HepG2 (cell line): ENCODE measurements at regions not wholly inside any gene's neighbourhood (a gene's known extent, or its start where the extent isn't known, plus 50 kb on each side); places are given as distances from the start of the nearest gene placed in this dataset.

Source experiments
- CEBPB ChIP-seq: IDR thresholded peaks from 2 replicates; pipeline ENCODE4 v1.6.1; 2011; ENCODE audit warnings: low read depth, low read length, improper control_type of control experiment, borderline replicate concordance
- DR1 ChIP-seq: sonication (generic); formaldehyde crosslinking; IDR thresholded peaks from 2 replicates; pipeline ENCODE4 v1.8.0; 2021; ENCODE audit warnings: mild to moderate bottlenecking, missing genetic modification reagents, inconsistent platforms
- EP300 ChIP-seq, 3 experiments: sonication (generic) in 1 of 3; formaldehyde crosslinking in 1 of 3; IDR thresholded peaks; 2 replicates each; pipeline versions ENCODE4 v1.5.1 to v1.6.1; 2011 to 2020; ENCODE audit warnings: low read depth in 2 of 3, low read length in 2 of 3, borderline replicate concordance in 1 of 3, improper control_type of control experiment in 1 of 3, mild to moderate bottlenecking in 1 of 3, missing genetic modification reagents in 1 of 3, moderate library complexity in 1 of 3
- GATAD2A ChIP-seq: IDR thresholded peaks from 2 replicates; pipeline ENCODE4 v1.6.1; 2016
- MEIS1 ChIP-seq: sonication (generic); formaldehyde crosslinking; IDR thresholded peaks from 2 replicates; pipeline ENCODE4 v1.9.0; 2021; ENCODE audit warnings: mild to moderate bottlenecking, missing genetic modification reagents, moderate library complexity, borderline replicate concordance
- SRSF1 ChIP-seq: fragments of 200-400 bp; formaldehyde crosslinking; optimal IDR thresholded peaks from 2 replicates; pipeline ENCODE3; 2017; ENCODE audit warnings: mild to moderate bottlenecking, low read depth, low read length, moderate library complexity
- ZBTB26 ChIP-seq: IDR thresholded peaks from 2 replicates; pipeline ENCODE4 v1.6.1; 2016; ENCODE audit warnings: missing compliant biosample characterization, missing genetic modification reagents, borderline replicate concordance
- TF ChIP-seq, protein P1 (sequence below): sonication (generic); formaldehyde crosslinking; IDR thresholded peaks from 2 replicates; pipeline ENCODE4 v1.5.0; 2020; ENCODE audit warnings: mild to moderate bottlenecking, missing genetic modification reagents, moderate library complexity
- TF ChIP-seq, protein P2 (sequence below): sonication (generic); formaldehyde crosslinking; conservative IDR thresholded peaks from 2 replicates; pipeline ENCODE4 v1.4.0; 2020; ENCODE audit warnings: missing genetic modification reagents

- TF ChIP-seq ZBTB26 (CRISPR knock-in tag) (no peak), DR1 (CRISPR knock-in tag) (no peak), CEBPB (no peak), EP300 (IDR thresholded peaks at IDR 0.05; ENCODE audit: low read depth in 2 of 2, low read length in 2 of 2) (no peak), EP300 (CRISPR knock-in tag; IDR thresholded peaks at IDR 0.05; ENCODE audit: borderline replicate concordance) (no peak), GATAD2A (no peak), SRSF1 (no peak), MEIS1 (CRISPR knock-in tag) (no peak)
- TF ChIP-seq, protein P1, sequence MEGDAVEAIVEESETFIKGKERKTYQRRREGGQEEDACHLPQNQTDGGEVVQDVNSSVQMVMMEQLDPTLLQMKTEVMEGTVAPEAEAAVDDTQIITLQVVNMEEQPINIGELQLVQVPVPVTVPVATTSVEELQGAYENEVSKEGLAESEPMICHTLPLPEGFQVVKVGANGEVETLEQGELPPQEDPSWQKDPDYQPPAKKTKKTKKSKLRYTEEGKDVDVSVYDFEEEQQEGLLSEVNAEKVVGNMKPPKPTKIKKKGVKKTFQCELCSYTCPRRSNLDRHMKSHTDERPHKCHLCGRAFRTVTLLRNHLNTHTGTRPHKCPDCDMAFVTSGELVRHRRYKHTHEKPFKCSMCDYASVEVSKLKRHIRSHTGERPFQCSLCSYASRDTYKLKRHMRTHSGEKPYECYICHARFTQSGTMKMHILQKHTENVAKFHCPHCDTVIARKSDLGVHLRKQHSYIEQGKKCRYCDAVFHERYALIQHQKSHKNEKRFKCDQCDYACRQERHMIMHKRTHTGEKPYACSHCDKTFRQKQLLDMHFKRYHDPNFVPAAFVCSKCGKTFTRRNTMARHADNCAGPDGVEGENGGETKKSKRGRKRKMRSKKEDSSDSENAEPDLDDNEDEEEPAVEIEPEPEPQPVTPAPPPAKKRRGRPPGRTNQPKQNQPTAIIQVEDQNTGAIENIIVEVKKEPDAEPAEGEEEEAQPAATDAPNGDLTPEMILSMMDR (CRISPR knock-in tag) = no peak
- TF ChIP-seq, protein P2, sequence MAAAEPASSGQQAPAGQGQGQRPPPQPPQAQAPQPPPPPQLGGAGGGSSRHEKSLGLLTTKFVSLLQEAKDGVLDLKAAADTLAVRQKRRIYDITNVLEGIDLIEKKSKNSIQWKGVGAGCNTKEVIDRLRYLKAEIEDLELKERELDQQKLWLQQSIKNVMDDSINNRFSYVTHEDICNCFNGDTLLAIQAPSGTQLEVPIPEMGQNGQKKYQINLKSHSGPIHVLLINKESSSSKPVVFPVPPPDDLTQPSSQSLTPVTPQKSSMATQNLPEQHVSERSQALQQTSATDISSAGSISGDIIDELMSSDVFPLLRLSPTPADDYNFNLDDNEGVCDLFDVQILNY (CRISPR knock-in tag) = no peak
These were observed 529.9 kb upstream of the CAMK1G start for GRCh38 chr1:209053587-209053986.
